ENCODE measurements at regions not wholly inside any gene's neighbourhood (a gene's known extent, or its start where the extent isn't known, plus 50 kb on each side); places are given as distances from the start of the nearest gene placed in this dataset.

DNA sequence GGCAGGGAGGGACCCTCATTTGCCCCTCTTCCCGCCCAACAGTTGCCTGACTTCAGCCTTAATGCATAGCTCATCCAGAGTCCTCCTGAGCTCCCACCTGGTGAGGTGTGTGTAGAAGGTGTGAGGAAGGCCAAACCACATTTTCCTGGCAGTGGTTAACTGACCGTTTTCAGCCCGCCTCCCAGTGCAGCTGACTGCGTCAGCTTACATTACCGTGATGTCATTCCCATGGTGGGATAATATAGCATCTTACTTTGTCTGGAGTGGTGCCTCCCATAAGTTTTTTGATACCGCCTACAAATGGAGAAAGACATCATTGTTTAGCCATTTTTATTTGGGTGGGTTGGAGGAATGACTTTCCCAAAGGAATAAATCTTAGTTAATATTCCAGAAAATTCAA, 151.9 kb downstream of the C9orf152 start:
- no peaks in the 10 kb centered on the region for H3K36me3 Mint-ChIP-seq
- H3K4me1 Mint-ChIP-seq: no peaks in the 10 kb centered on the region
- no peak for DNase-seq (ENCODE audit: low spot score in 2 of 2, unreplicated experiment in 2 of 2)
- no peak overlapping the region for H3K4me3 Mint-ChIP-seq
- H3K9me3 Mint-ChIP-seq: no peaks in the 10 kb centered on the region
- peaks cover 6% of the 10 kb centered on the region for H3K27me3 Mint-ChIP-seq (ENCODE audit: low read depth)
- no peak overlapping the region for H3K27ac Mint-ChIP-seq
- TF ChIP-seq, protein P1, sequence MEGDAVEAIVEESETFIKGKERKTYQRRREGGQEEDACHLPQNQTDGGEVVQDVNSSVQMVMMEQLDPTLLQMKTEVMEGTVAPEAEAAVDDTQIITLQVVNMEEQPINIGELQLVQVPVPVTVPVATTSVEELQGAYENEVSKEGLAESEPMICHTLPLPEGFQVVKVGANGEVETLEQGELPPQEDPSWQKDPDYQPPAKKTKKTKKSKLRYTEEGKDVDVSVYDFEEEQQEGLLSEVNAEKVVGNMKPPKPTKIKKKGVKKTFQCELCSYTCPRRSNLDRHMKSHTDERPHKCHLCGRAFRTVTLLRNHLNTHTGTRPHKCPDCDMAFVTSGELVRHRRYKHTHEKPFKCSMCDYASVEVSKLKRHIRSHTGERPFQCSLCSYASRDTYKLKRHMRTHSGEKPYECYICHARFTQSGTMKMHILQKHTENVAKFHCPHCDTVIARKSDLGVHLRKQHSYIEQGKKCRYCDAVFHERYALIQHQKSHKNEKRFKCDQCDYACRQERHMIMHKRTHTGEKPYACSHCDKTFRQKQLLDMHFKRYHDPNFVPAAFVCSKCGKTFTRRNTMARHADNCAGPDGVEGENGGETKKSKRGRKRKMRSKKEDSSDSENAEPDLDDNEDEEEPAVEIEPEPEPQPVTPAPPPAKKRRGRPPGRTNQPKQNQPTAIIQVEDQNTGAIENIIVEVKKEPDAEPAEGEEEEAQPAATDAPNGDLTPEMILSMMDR (IDR thresholded peaks at IDR 0.05; ENCODE audit: unreplicated experiment): no peak

DNA sequence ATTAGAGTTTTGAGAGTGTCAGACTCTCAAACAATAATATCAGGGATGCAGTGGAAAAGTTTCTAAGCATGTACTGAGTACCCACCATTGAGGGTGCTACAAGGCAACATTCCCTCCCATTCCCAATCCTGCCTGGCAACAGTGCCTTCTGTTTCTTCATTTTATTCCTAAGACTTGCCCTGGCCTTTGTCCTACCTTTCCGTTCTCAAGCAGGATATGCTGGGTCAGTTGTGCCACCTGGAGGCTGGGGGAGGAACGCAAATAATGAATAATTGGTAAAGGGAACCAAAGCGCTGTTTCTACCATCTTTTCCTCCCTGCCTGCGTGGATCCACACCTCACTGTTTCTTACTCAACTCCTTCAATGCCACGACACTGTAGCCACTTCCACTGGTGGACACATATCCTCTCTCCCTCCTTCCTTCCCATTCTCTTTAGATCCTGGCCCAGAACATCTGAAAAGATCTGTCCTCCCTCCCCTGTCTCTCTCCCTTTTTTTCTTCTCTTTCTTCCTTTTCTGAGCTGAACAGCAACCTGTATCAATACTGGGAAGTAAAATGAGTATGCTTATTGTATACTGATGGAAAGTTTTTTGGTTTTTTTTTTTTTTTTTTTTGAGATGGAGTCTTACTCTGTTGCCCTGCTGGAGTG, 149.5 kb downstream of the C9orf152 start:
- no peak for DNase-seq (ENCODE audit: low spot score in 2 of 2, unreplicated experiment in 2 of 2)
- H3K4me1 Mint-ChIP-seq: no peaks in the 10 kb centered on the region
- no peak overlapping the region for H3K4me3 Mint-ChIP-seq
- peaks cover 5% of the 10 kb centered on the region for H3K9me3 Mint-ChIP-seq
- TF ChIP-seq, protein P1 (IDR thresholded peaks at IDR 0.05; ENCODE audit: unreplicated experiment): peak; percentile 30
- no peaks in the 10 kb centered on the region for H3K27me3 Mint-ChIP-seq (ENCODE audit: low read depth)
- H3K27ac Mint-ChIP-seq: no peak overlapping the region
- no peaks in the 10 kb centered on the region for H3K36me3 Mint-ChIP-seq

DNA sequence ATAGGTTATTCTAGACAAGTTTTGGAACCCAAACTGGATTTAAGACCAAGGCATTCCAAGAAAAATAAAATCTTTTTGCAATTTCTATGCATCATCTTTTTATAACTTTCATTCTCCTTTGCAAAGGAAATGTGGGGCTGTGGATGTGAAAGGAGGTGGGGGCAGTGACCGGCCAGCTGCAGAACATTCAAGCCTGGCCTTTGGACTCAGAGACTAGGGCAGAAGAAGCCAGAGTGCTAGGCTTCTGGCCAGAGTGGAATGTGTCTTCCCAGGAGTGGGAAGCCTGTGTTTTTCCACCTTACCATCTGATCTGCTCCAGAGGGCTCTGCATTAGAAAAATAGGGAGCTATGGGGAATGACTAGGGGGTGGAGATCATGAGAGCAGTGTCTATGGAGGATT, 148.5 kb downstream of the C9orf152 start:
- TF ChIP-seq, protein P1 (IDR thresholded peaks at IDR 0.05; ENCODE audit: unreplicated experiment): no peak
- Mint-ChIP-seq H3K4me1 (no peaks in the 10 kb centered on the region), H3K9me3 (peaks cover 5% of the 10 kb centered on the region), H3K36me3 (no peaks in the 10 kb centered on the region), H3K4me3 (no peak overlapping the region), H3K27ac (no peak overlapping the region), H3K27me3 (ENCODE audit: low read depth) (no peaks in the 10 kb centered on the region)
- DNase-seq (ENCODE audit: low spot score in 2 of 2, unreplicated experiment in 2 of 2): no peak

DNA sequence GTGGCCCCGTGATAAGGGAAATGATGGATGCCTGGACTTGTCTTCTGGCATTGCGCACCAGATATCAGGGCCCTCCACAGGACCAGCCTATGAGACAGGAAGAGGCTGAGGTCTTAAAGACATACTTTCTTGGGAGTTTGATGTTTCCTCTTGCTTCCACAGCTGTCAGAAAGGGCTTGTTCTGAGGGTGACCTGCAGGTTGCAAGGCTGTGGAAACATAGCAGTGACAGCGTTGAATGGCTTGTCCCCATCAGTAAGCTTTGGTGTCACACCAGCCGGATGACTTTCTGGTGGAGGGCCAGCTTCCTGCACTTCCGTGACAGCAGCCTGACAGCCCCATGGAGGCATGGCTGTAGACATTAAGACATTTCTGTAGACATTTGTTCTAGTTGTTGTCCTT, 143.2 kb downstream of the C9orf152 start:
- H3K9me3 Mint-ChIP-seq: peaks cover 13% of the 10 kb centered on the region
- H3K4me1 Mint-ChIP-seq: peaks cover 11% of the 10 kb centered on the region
- no peak overlapping the region for H3K27ac Mint-ChIP-seq
- H3K36me3 Mint-ChIP-seq: no peaks in the 10 kb centered on the region
- H3K27me3 Mint-ChIP-seq (ENCODE audit: low read depth): no peaks in the 10 kb centered on the region
- no peak overlapping the region for H3K4me3 Mint-ChIP-seq
- TF ChIP-seq, protein P1 (IDR thresholded peaks at IDR 0.05; ENCODE audit: unreplicated experiment): no peak
- no peak for DNase-seq (ENCODE audit: low spot score in 2 of 2, unreplicated experiment in 2 of 2)

DNA sequence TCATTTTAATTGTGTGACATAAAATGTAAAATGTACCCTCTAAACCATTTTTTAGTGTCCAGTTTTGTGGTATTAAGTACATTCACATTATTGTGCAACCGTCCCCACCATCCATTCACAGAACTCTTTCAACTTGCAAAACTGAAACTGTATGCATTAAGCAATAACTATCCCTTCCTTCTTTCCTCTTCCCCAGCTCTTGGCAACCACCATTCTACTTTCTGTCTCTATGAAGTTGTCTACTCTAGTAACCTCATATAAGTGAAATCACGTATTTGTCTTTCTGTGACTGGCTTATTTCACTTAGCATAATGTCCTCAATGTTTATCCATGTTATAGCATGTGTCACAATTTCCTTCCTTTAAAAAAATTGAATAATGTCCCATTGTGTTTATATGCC, 142.4 kb downstream of the C9orf152 start:
- Mint-ChIP-seq H3K4me1 (peaks cover 15% of the 10 kb centered on the region), H3K36me3 (no peaks in the 10 kb centered on the region), H3K4me3 (no peak overlapping the region), H3K27me3 (ENCODE audit: low read depth) (no peaks in the 10 kb centered on the region), H3K27ac (no peak overlapping the region), H3K9me3 (peaks cover 13% of the 10 kb centered on the region)
- TF ChIP-seq, protein P1 (IDR thresholded peaks at IDR 0.05; ENCODE audit: unreplicated experiment): no peak
- DNase-seq (ENCODE audit: low spot score in 2 of 2, unreplicated experiment in 2 of 2): no peak

All from mesothelial cell of epicardium (in vitro differentiated cells).